ENCODE measurements at regions not wholly inside any gene's neighbourhood (a gene's known extent, or its start where the extent isn't known, plus 50 kb on each side); places are given as distances from the start of the nearest gene placed in this dataset.

- no peak for DNase-seq (ENCODE audit: low spot score)
These were observed 319.8 kb upstream of the SLC7A11 start for GRCh38 chr4:138561906-138562305.

GRCh38 chr4:138561276-138561880, 319.2 kb upstream of the SLC7A11 start:
- DNase-seq (ENCODE audit: low spot score) = no peak

GRCh38 chr4:138560448-138560847, 318.3 kb upstream of the SLC7A11 start:
- no peak for DNase-seq (ENCODE audit: low spot score)

GRCh38 chr4:138558886-138559285, 316.7 kb upstream of the SLC7A11 start:
- no peak for DNase-seq (ENCODE audit: low spot score)

- DNase-seq (ENCODE audit: low spot score) = no peak
These were observed 313.4 kb upstream of the SLC7A11 start for GRCh38 chr4:138555584-138555983.

GRCh38 chr4:138555108-138555507, 313.0 kb upstream of the SLC7A11 start:
- no peak for DNase-seq (ENCODE audit: low spot score)

GRCh38 chr4:138553001-138553845, 311.1 kb upstream of the SLC7A11 start:
- DNase-seq (ENCODE audit: low spot score) = no peak

- DNase-seq (ENCODE audit: low spot score) = no peak
These were observed 300.1 kb upstream of the SLC7A11 start for GRCh38 chr4:138542191-138542776.

GRCh38 chr4:138540056-138540800, 298.1 kb upstream of the SLC7A11 start:
- no peak for DNase-seq (ENCODE audit: low spot score)

- DNase-seq (ENCODE audit: low spot score) = no peak
These were observed 296.6 kb upstream of the SLC7A11 start for GRCh38 chr4:138538743-138539142.

- no peak for DNase-seq (ENCODE audit: low spot score)
These were observed 295.8 kb upstream of the SLC7A11 start for GRCh38 chr4:138537731-138538490.

- no peak for DNase-seq (ENCODE audit: low spot score)
These were observed 293.2 kb upstream of the SLC7A11 start for GRCh38 chr4:138535316-138535715.

- no peak for DNase-seq (ENCODE audit: low spot score)
These were observed 280.2 kb upstream of the SLC7A11 start for GRCh38 chr4:138522366-138522765.

GRCh38 chr4:138521809-138522208, 279.7 kb upstream of the SLC7A11 start:
- no peak for DNase-seq (ENCODE audit: low spot score)

GRCh38 chr4:138519436-138519835, 277.3 kb upstream of the SLC7A11 start:
- DNase-seq (ENCODE audit: low spot score) = no peak

GRCh38 chr4:138513535-138513934, 271.4 kb upstream of the SLC7A11 start:
- no peak for DNase-seq (ENCODE audit: low spot score)

- DNase-seq (ENCODE audit: low spot score) = no peak
These were observed 270.6 kb upstream of the SLC7A11 start for GRCh38 chr4:138512756-138513155.

GRCh38 chr4:138510053-138510452, 267.9 kb upstream of the SLC7A11 start:
- DNase-seq (ENCODE audit: low spot score) = no peak

GRCh38 chr4:138509346-138509745, 267.2 kb upstream of the SLC7A11 start:
- no peak for DNase-seq (ENCODE audit: low spot score)

- no peak for DNase-seq (ENCODE audit: low spot score)
These were observed 265.4 kb upstream of the SLC7A11 start for GRCh38 chr4:138507522-138507921.

GRCh38 chr4:138501614-138502013, 259.5 kb upstream of the SLC7A11 start:
- no peak for DNase-seq (ENCODE audit: low spot score)

- no peak for DNase-seq (ENCODE audit: low spot score)
These were observed 258.7 kb upstream of the SLC7A11 start for GRCh38 chr4:138500869-138501268.

Data from globus pallidus (tissue), 1 donor.